ENCODE measurements at regions not wholly inside any gene's neighbourhood (a gene's known extent, or its start where the extent isn't known, plus 50 kb on each side); places are given as distances from the start of the nearest gene placed in this dataset.

- TF ChIP-seq CTCF (IDR thresholded peaks at IDR 0.05) (no peak), SP1 (CRISPR knock-in tag; conservative IDR thresholded peaks at IDR 0.05) (no peak), AFF4 (CRISPR knock-in tag; IDR thresholded peaks at IDR 0.05; ENCODE audit: borderline replicate concordance) (no peak), ZNF317 (CRISPR knock-in tag; IDR thresholded peaks at IDR 0.05; ENCODE audit: borderline replicate concordance, low read depth) (no peak), TEAD4 (CRISPR knock-in tag; IDR thresholded peaks at IDR 0.05) (no peak), NFYB (CRISPR knock-in tag; conservative IDR thresholded peaks at IDR 0.05; ENCODE audit: low read depth) (no peak), USF2 (CRISPR knock-in tag; IDR thresholded peaks at IDR 0.05) (no peak), IRF2 (CRISPR knock-in tag; IDR thresholded peaks at IDR 0.05; ENCODE audit: borderline replicate concordance, low read depth) (no peak), ZBTB43 (CRISPR knock-in tag; IDR thresholded peaks at IDR 0.05) (no peak)
Observed at GRCh38 chr10:20551761-20552160, 345.4 kb downstream of the NEBL start.

Data from WTC11 (cell line).